ENCODE measurements at regions not wholly inside any gene's neighbourhood (a gene's known extent, or its start where the extent isn't known, plus 50 kb on each side); places are given as distances from the start of the nearest gene placed in this dataset.

GRCh38 chr3:162487138-162487537 is 990.5 kb downstream of the OTOL1 start:
- H3K4me3 ChIP-seq (ENCODE audit: low read length), result no peak overlapping the region
- TF ChIP-seq CTCF (conservative IDR thresholded peaks at IDR 0.05; ENCODE audit: low read depth, low read length), result no peak
- no peak for DNase-seq (ENCODE audit: low read depth)

- H3K4me3 ChIP-seq (ENCODE audit: low read length), result no peak overlapping the region
- TF ChIP-seq CTCF (conservative IDR thresholded peaks at IDR 0.05; ENCODE audit: low read depth, low read length), result peak; percentile 32
- DNase-seq (ENCODE audit: low read depth), result no peak
Measured at GRCh38 chr3:162489853-162490252, 993.2 kb downstream of the OTOL1 start.

- DNase-seq (ENCODE audit: low read depth), result no peak
- TF ChIP-seq CTCF (conservative IDR thresholded peaks at IDR 0.05; ENCODE audit: low read depth, low read length), result no peak
- H3K4me3 ChIP-seq (ENCODE audit: low read length), result no peak overlapping the region
Measured at GRCh38 chr3:162491952-162492351, 995.3 kb downstream of the OTOL1 start.

- no peak for TF ChIP-seq CTCF (conservative IDR thresholded peaks at IDR 0.05; ENCODE audit: low read depth, low read length)
- no peak overlapping the region for H3K4me3 ChIP-seq (ENCODE audit: low read length)
- no peak for DNase-seq (ENCODE audit: low read depth)
Measured at GRCh38 chr3:162492446-162493081, 996.0 kb downstream of the OTOL1 start.

GRCh38 chr3:162498626-162499025 is 1002.0 kb downstream of the OTOL1 start:
- H3K4me3 ChIP-seq (ENCODE audit: low read length), result no peak overlapping the region
- DNase-seq (ENCODE audit: low read depth), result no peak
- no peak for TF ChIP-seq CTCF (conservative IDR thresholded peaks at IDR 0.05; ENCODE audit: low read depth, low read length)

- no peak overlapping the region for H3K4me3 ChIP-seq (ENCODE audit: low read length)
- no peak for DNase-seq (ENCODE audit: low read depth)
- no peak for TF ChIP-seq CTCF (conservative IDR thresholded peaks at IDR 0.05; ENCODE audit: low read depth, low read length)
Measured at GRCh38 chr3:162507397-162507796, 1010.8 kb downstream of the OTOL1 start.

GRCh38 chr3:162512488-162512887 is 1015.9 kb downstream of the OTOL1 start:
- no peak overlapping the region for H3K4me3 ChIP-seq (ENCODE audit: low read length)
- TF ChIP-seq CTCF (conservative IDR thresholded peaks at IDR 0.05; ENCODE audit: low read depth, low read length), result no peak
- DNase-seq (ENCODE audit: low read depth), result no peak
